H1 (cell line): ENCODE measurements at regions not wholly inside any gene's neighbourhood (a gene's known extent, or its start where the extent isn't known, plus 50 kb on each side); places are given as distances from the start of the nearest gene placed in this dataset.

ENCODE experiments used
- CTCF ChIA-PET: fragments of 300-600 bp; sonication (Branson Sonifier 250); formaldehyde crosslinking; loops from one replicate; lab custom pipeline; 2021; ENCODE audit not compliant: partially characterized antibody; lab: Charles Lee
- POLR2A ChIA-PET: fragments of 300-600 bp; sonication (Branson Sonifier 250); formaldehyde crosslinking; loops from one replicate; lab custom pipeline; 2021; ENCODE audit warnings: inconsistent platforms; ENCODE audit not compliant: partially characterized antibody; lab: Charles Lee
- DNase-seq, 2 experiments: peaks; one replicate each; pipeline versions ENCODE4 v3.0.0 to v3.0.0-alpha.2; 2010 to 2022; ENCODE audit warnings: low spot score in 2 of 2, low read depth in 1 of 2, mixed read lengths in 1 of 2
- FAIRE-seq: peaks from 2 replicates; lab custom pipeline; 2011; peaks lifted over from hg19 to GRCh38; lab: Jason Lieb, UNC
- H2AFZ ChIP-seq: 2 replicates; pipeline ENCODE4 v1.8.1; 2012; ENCODE audit warnings: low read length, inconsistent platforms
- H2AK5ac ChIP-seq: 2 replicates; pipeline ENCODE4 v1.6.1; 2013; ENCODE audit warnings: low read depth, low read length
- H2BK120ac ChIP-seq: replicated peaks from 2 replicates; pipeline ENCODE3; 2013; ENCODE audit warnings: low read depth, low read length, inconsistent platforms
- H2BK12ac ChIP-seq: 2 replicates; pipeline ENCODE4 v1.6.1; 2013; ENCODE audit warnings: low read depth, low read length
- H2BK15ac ChIP-seq: 2 replicates; pipeline ENCODE4 v1.6.1; 2013; ENCODE audit warnings: low read length
- H2BK20ac ChIP-seq: 2 replicates; pipeline ENCODE4 v1.6.1; 2013; ENCODE audit warnings: low read length
- H2BK5ac ChIP-seq: 2 replicates; pipeline ENCODE4 v1.6.1; 2013; ENCODE audit warnings: low read depth, low read length
- H3K14ac ChIP-seq: 2 replicates; pipeline ENCODE4 v1.6.1; 2013; ENCODE audit warnings: inconsistent platforms; ENCODE audit not compliant: insufficient read length
- H3K18ac ChIP-seq: 2 replicates; pipeline ENCODE4 v1.6.1; 2013; ENCODE audit warnings: low read length; ENCODE audit errors: extremely low read depth
- H3K23ac ChIP-seq: 2 replicates; pipeline ENCODE4 v1.6.1; 2013; ENCODE audit warnings: inconsistent platforms; ENCODE audit not compliant: insufficient read length
- H3K23me2 ChIP-seq: 2 replicates; pipeline ENCODE4 v1.6.1; 2013; ENCODE audit warnings: low read depth, low read length
- H3K27ac ChIP-seq: 2 replicates; pipeline ENCODE4 v1.6.1; 2011; ENCODE audit warnings: low read depth, low read length, inconsistent platforms
- H3K27me3 ChIP-seq, 4 experiments: replicated peaks in 1 of 4; 1 replicate in 1 of 4; 2 replicates in 3 of 4; pipeline versions ENCODE4 v1.6.1 to v1.8.1; 2011 to 2013; ENCODE audit warnings: low read length in 3 of 4, mild to moderate bottlenecking in 3 of 4, inconsistent platforms in 2 of 4, mixed read lengths in 2 of 4, moderate library complexity in 1 of 4; ENCODE audit not compliant: control insufficient read depth in 3 of 4, insufficient read depth in 3 of 4; ENCODE audit errors: extremely low read depth in 1 of 4
- H3K36me3 ChIP-seq, 4 experiments: 2 replicates each; pipeline versions ENCODE4 v1.6.1 to v1.8.1; 2011 to 2013; ENCODE audit warnings: mild to moderate bottlenecking in 4 of 4, low read length in 3 of 4, moderate library complexity in 2 of 4, control low read depth in 1 of 4, inconsistent platforms in 1 of 4; ENCODE audit not compliant: insufficient read depth in 4 of 4, control insufficient read depth in 2 of 4
- H3K4ac ChIP-seq: replicated peaks from 2 replicates; pipeline ENCODE3; 2013; ENCODE audit warnings: low read length, low read depth, mixed read lengths, inconsistent platforms; ENCODE audit not compliant: insufficient read length
- H3K4me1 ChIP-seq, 4 experiments: replicated peaks in 1 of 4; 1 replicate in 1 of 4; 2 replicates in 3 of 4; pipeline versions ENCODE4 v1.6.1 to v1.8.1; 2011 to 2013; ENCODE audit warnings: low read length in 3 of 4, inconsistent platforms in 2 of 4, mixed read lengths in 1 of 4; ENCODE audit not compliant: insufficient read depth in 4 of 4, control insufficient read depth in 3 of 4
- H3K4me2 ChIP-seq, 2 experiments: 2 replicates each; pipeline versions ENCODE4 v1.6.1 to v1.8.1; 2011 to 2013; ENCODE audit warnings: low read depth in 2 of 2, low read length in 2 of 2, control low read depth in 1 of 2, inconsistent platforms in 1 of 2, mild to moderate bottlenecking in 1 of 2; ENCODE audit not compliant: insufficient read depth in 1 of 2
- H3K4me3 ChIP-seq, 4 experiments: fragments of 200-600, 300-600 bp in 1 of 4; sonication (generic), shearing (Covaris generic), sonication (Bioruptor Twin) in 1 of 4; 2 replicates each; pipeline versions ENCODE4 v1.5.1 to v1.8.1; 2011 to 2016; ENCODE audit warnings: low read length in 4 of 4, low read depth in 3 of 4, control low read depth in 2 of 4, inconsistent platforms in 2 of 4, mild to moderate bottlenecking in 2 of 4, mixed read lengths in 1 of 4, moderate library complexity in 1 of 4; ENCODE audit not compliant: insufficient read depth in 2 of 4; ENCODE audit errors: extremely low read depth in 1 of 4
- H3K56ac ChIP-seq: replicated peaks from 2 replicates; pipeline ENCODE3; 2013; ENCODE audit warnings: low read depth, mild to moderate bottlenecking, mixed read lengths, low read length, inconsistent platforms; ENCODE audit not compliant: insufficient read length
- H3K79me1 ChIP-seq: 2 replicates; pipeline ENCODE4 v1.6.1; 2013; ENCODE audit warnings: low read depth, low read length, control low read depth
- H3K79me2 ChIP-seq, 2 experiments: 2 replicates each; pipeline versions ENCODE4 v1.6.1 to v1.8.1; 2012 to 2013; ENCODE audit warnings: low read length in 2 of 2, mild to moderate bottlenecking in 2 of 2, inconsistent platforms in 1 of 2; ENCODE audit not compliant: insufficient read depth in 2 of 2, control insufficient read depth in 1 of 2
- H3K9ac ChIP-seq, 4 experiments: replicated peaks in 1 of 4; 1 replicate in 1 of 4; 2 replicates in 3 of 4; pipeline versions ENCODE4 v1.6.1 to v1.8.1; 2011 to 2013; ENCODE audit warnings: low read depth in 3 of 4, low read length in 3 of 4, control low read depth in 2 of 4, mild to moderate bottlenecking in 2 of 4, moderate library complexity in 2 of 4, inconsistent platforms in 1 of 4; ENCODE audit errors: extremely low read depth in 1 of 4
- H3K9me3 ChIP-seq, 2 experiments: 2 replicates each; pipeline versions ENCODE4 v1.6.1 to v1.8.1; 2012 to 2013; ENCODE audit warnings: mild to moderate bottlenecking in 2 of 2, moderate library complexity in 2 of 2, control low read depth in 1 of 2, inconsistent platforms in 1 of 2, low read depth in 1 of 2, low read length in 1 of 2, mixed read lengths in 1 of 2; ENCODE audit not compliant: insufficient read depth in 2 of 2
- H4K20me1 ChIP-seq, 2 experiments: replicated peaks in 1 of 2; 2 replicates each; pipeline versions ENCODE3 to v1.8.1; 2011 to 2013; ENCODE audit warnings: inconsistent platforms in 2 of 2, low read length in 2 of 2, mild to moderate bottlenecking in 1 of 2; ENCODE audit not compliant: insufficient read depth in 2 of 2, control insufficient read depth in 1 of 2
- H4K5ac ChIP-seq: 2 replicates; pipeline ENCODE4 v1.6.1; 2013; ENCODE audit warnings: low read length, low read depth, mixed read lengths, inconsistent platforms; ENCODE audit not compliant: insufficient read length
- H4K8ac ChIP-seq: 2 replicates; pipeline ENCODE4 v1.8.0; 2013; ENCODE audit warnings: mild to moderate bottlenecking, moderate library complexity, low read length, inconsistent platforms; ENCODE audit not compliant: insufficient read depth; ENCODE audit errors: extremely low read depth
- H4K91ac ChIP-seq: replicated peaks from 2 replicates; pipeline ENCODE3; 2013; ENCODE audit warnings: low read length, mixed read lengths, inconsistent platforms; ENCODE audit not compliant: insufficient read length
- GABPA ChIP-seq: IDR thresholded peaks from 2 replicates; pipeline ENCODE4 v1.6.1; 2011; ENCODE audit warnings: mild to moderate bottlenecking, low read length, moderate library complexity, borderline replicate concordance; ENCODE audit not compliant: insufficient read depth
- RFX5 ChIP-seq: IDR thresholded peaks from 2 replicates; pipeline ENCODE4 v1.6.1; 2011; ENCODE audit warnings: low read depth, low read length, improper control_type of control experiment, borderline replicate concordance
- RXRA ChIP-seq: IDR thresholded peaks from 2 replicates; pipeline ENCODE4 v1.6.1; 2011; ENCODE audit warnings: low read depth, mild to moderate bottlenecking, low read length, moderate library complexity; ENCODE audit not compliant: insufficient read depth
- USF2 ChIP-seq: IDR thresholded peaks from 2 replicates; pipeline ENCODE4 v1.6.1; 2011; ENCODE audit warnings: low read length, improper control_type of control experiment
- WGBS, 2 experiments: shearing (Covaris generic) in 1 of 2; methylation state at CpG; one replicate each; pipeline versions ENCODE4 v1.1.6 to v1.1.7; 2013 to 2015; ENCODE audit warnings: low lambda C conversion rate in 2 of 2, mixed read lengths in 2 of 2, inconsistent platforms in 1 of 2, low coverage in 1 of 2, missing lambda C conversion rate in 1 of 2; ENCODE audit not compliant: insufficient replicate concordance in 2 of 2, insufficient coverage in 1 of 2, insufficient read length in 1 of 2; ENCODE audit errors: extremely low coverage in 1 of 2, missing lambda C conversion rate in 1 of 2; 5-methylcytosine and 5-hydroxymethylcytosine counted together

GRCh38 chr5:167280111-167280510, 1011.3 kb upstream of the WWC1 start:
- H3K4ac ChIP-seq, result no peak overlapping the region
- whole genome bisulfite sequencing, 2 experiments, result 89% methylated on average over 3 of the region's 3 CpGs; no CpG with 5 or more reads in 1 of the 2 experiments
- no peak overlapping the region for H4K5ac ChIP-seq
- no peak overlapping the region for H4K91ac ChIP-seq
- H3K4me3 ChIP-seq, result no peak overlapping the region
- no peak overlapping the region for H2BK20ac ChIP-seq
- TF ChIP-seq RXRA (no peak), USF2 (no peak), GABPA (no peak), RFX5 (no peak)
- TF ChIP-seq, all 59 proteins: peak for 0
- Histone ChIP-seq H3K4me2 (no peak overlapping the region), H2BK15ac (no peak overlapping the region), H3K79me1 (no peaks in the 10 kb centered on the region), H2BK120ac (no peak overlapping the region), H3K79me2 (no peaks in the 10 kb centered on the region), H4K20me1 (no peaks in the 10 kb centered on the region), H3K23ac (no peak overlapping the region), H2BK12ac (no peak overlapping the region), H2AFZ (no peak overlapping the region), H3K56ac (no peak overlapping the region), H3K14ac (no peak overlapping the region), H3K27ac (no peak overlapping the region), H3K27me3 (no peaks in the 10 kb centered on the region), H3K9me3 (no peaks in the 10 kb centered on the region), H3K4me1 (no peaks in the 10 kb centered on the region), H3K23me2 (no peaks in the 10 kb centered on the region), H3K9ac (no peak overlapping the region), H2BK5ac (no peak overlapping the region), H3K36me3 (no peaks in the 10 kb centered on the region), H3K18ac (no peak overlapping the region), H2AK5ac (no peak overlapping the region), H4K8ac (no peak overlapping the region)
- DNase-seq (no peak), FAIRE-seq (no peak)
- CTCF ChIA-PET, result interaction anchor here (0.7 to 1.4 kb wide), 3 partner anchors 9 to 101 kb away, joined by 3 to 4 read pairs (median 3); no protein-coding TSS in a partner anchor
- POLR2A ChIA-PET, result interaction anchor here (1.3 kb wide), 1 partner anchor 9 kb away, joined by 3 read pairs; no protein-coding TSS in a partner anchor
